ENCODE measurements at regions not wholly inside any gene's neighbourhood (a gene's known extent, or its start where the extent isn't known, plus 50 kb on each side); places are given as distances from the start of the nearest gene placed in this dataset.

GRCh38 chr4:125843947-125844346 is 529.2 kb downstream of the FAT4 start:
- no peak overlapping the region for H3K9ac ChIP-seq (ENCODE audit: low read length)
- no peak for DNase-seq (ENCODE audit: low read depth)
- no peaks in the 10 kb centered on the region for H3K4me1 ChIP-seq (ENCODE audit: insufficient read depth, low read length)
- no peak overlapping the region for H3K4me2 ChIP-seq (ENCODE audit: low read length)
- no peak overlapping the region for H3K4me3 ChIP-seq (ENCODE audit: insufficient read depth, low read depth, low read length)
- Mint-ChIP-seq H3K4me3 (ENCODE audit: unreplicated experiment) (no peak overlapping the region), H3K9me3 (ENCODE audit: unreplicated experiment) (no peaks in the 10 kb centered on the region), H3K27ac (ENCODE audit: unreplicated experiment) (no peak overlapping the region), H3K36me3 (ENCODE audit: low read depth, unreplicated experiment) (no peaks in the 10 kb centered on the region), H3K4me1 (ENCODE audit: low read depth, unreplicated experiment) (no peaks in the 10 kb centered on the region), H3K27me3 (ENCODE audit: low read depth, unreplicated experiment) (no peaks in the 10 kb centered on the region)
- no peaks in the 10 kb centered on the region for H3K36me3 ChIP-seq (ENCODE audit: insufficient read depth, low read length)
- FAIRE-seq = no peak
- H3K79me2 ChIP-seq (ENCODE audit: insufficient read depth, low read length) = no peaks in the 10 kb centered on the region
- H4K20me1 ChIP-seq (ENCODE audit: insufficient read depth, low read length) = no peaks in the 10 kb centered on the region
- H3K9me3 ChIP-seq (ENCODE audit: insufficient read depth, low read depth, low read length) = no peaks in the 10 kb centered on the region
- no peak overlapping the region for H3K27ac ChIP-seq (ENCODE audit: low read depth, low read length)
- TF ChIP-seq EZH2 (IDR thresholded peaks at IDR 0.05; ENCODE audit: insufficient read depth, low read length) = no peak
- H3K27me3 ChIP-seq (ENCODE audit: insufficient read depth, low read length) = no peaks in the 10 kb centered on the region
- no peak overlapping the region for H2AFZ ChIP-seq (ENCODE audit: low read depth, low read length)

GRCh38 chr4:125847518-125847917 is 532.8 kb downstream of the FAT4 start:
- Histone ChIP-seq H3K9ac (ENCODE audit: low read length) (no peak overlapping the region), H3K4me1 (ENCODE audit: insufficient read depth, low read length) (no peaks in the 10 kb centered on the region), H3K27me3 (ENCODE audit: insufficient read depth, low read length) (no peaks in the 10 kb centered on the region), H3K36me3 (ENCODE audit: insufficient read depth, low read length) (no peaks in the 10 kb centered on the region), H2AFZ (ENCODE audit: low read depth, low read length) (no peak overlapping the region), H3K9me3 (ENCODE audit: insufficient read depth, low read depth, low read length) (no peaks in the 10 kb centered on the region), H3K27ac (ENCODE audit: low read depth, low read length) (no peak overlapping the region), H3K4me3 (ENCODE audit: insufficient read depth, low read depth, low read length) (no peak overlapping the region), H3K79me2 (ENCODE audit: insufficient read depth, low read length) (no peaks in the 10 kb centered on the region), H4K20me1 (ENCODE audit: insufficient read depth, low read length) (no peaks in the 10 kb centered on the region), H3K4me2 (ENCODE audit: low read length) (no peak overlapping the region)
- no peaks in the 10 kb centered on the region for H3K9me3 Mint-ChIP-seq (ENCODE audit: unreplicated experiment)
- FAIRE-seq (no peak), DNase-seq (ENCODE audit: low read depth) (no peak)
- no peaks in the 10 kb centered on the region for H3K27me3 Mint-ChIP-seq (ENCODE audit: low read depth, unreplicated experiment)
- H3K36me3 Mint-ChIP-seq (ENCODE audit: low read depth, unreplicated experiment) = no peaks in the 10 kb centered on the region
- H3K4me1 Mint-ChIP-seq (ENCODE audit: low read depth, unreplicated experiment) = peaks cover 5% of the 10 kb centered on the region
- TF ChIP-seq EZH2 (IDR thresholded peaks at IDR 0.05; ENCODE audit: insufficient read depth, low read length) = no peak
- TF ChIP-seq CTCF (IDR thresholded peaks at IDR 0.05; ENCODE audit: insufficient read depth, low read depth, low read length) = no peak
- H3K27ac Mint-ChIP-seq (ENCODE audit: unreplicated experiment) = no peak overlapping the region
- no peak overlapping the region for H3K4me3 Mint-ChIP-seq (ENCODE audit: unreplicated experiment)

GRCh38 chr4:125849869-125850268 is 535.1 kb downstream of the FAT4 start:
- Mint-ChIP-seq H3K4me1 (ENCODE audit: low read depth, unreplicated experiment) (peaks cover 5% of the 10 kb centered on the region), H3K9me3 (ENCODE audit: unreplicated experiment) (no peaks in the 10 kb centered on the region), H3K27ac (ENCODE audit: unreplicated experiment) (peak overlapping the region; percentile 60), H3K36me3 (ENCODE audit: low read depth, unreplicated experiment) (no peaks in the 10 kb centered on the region), H3K4me3 (ENCODE audit: unreplicated experiment) (no peak overlapping the region), H3K27me3 (ENCODE audit: low read depth, unreplicated experiment) (no peaks in the 10 kb centered on the region)
- Histone ChIP-seq H4K20me1 (ENCODE audit: insufficient read depth, low read length) (no peaks in the 10 kb centered on the region), H3K4me1 (ENCODE audit: insufficient read depth, low read length) (no peaks in the 10 kb centered on the region), H3K27me3 (ENCODE audit: insufficient read depth, low read length) (no peaks in the 10 kb centered on the region), H3K27ac (ENCODE audit: low read depth, low read length) (no peak overlapping the region), H3K4me3 (ENCODE audit: insufficient read depth, low read depth, low read length) (no peak overlapping the region), H3K79me2 (ENCODE audit: insufficient read depth, low read length) (no peaks in the 10 kb centered on the region), H3K36me3 (ENCODE audit: insufficient read depth, low read length) (no peaks in the 10 kb centered on the region), H3K9me3 (ENCODE audit: insufficient read depth, low read depth, low read length) (no peaks in the 10 kb centered on the region), H2AFZ (ENCODE audit: low read depth, low read length) (no peak overlapping the region), H3K9ac (ENCODE audit: low read length) (no peak overlapping the region), H3K4me2 (ENCODE audit: low read length) (no peak overlapping the region)
- peak; percentile 84 for FAIRE-seq
- TF ChIP-seq CTCF (IDR thresholded peaks at IDR 0.05; ENCODE audit: insufficient read depth, low read depth, low read length) (no peak), EZH2 (IDR thresholded peaks at IDR 0.05; ENCODE audit: insufficient read depth, low read length) (no peak)
- DNase-seq (ENCODE audit: low read depth) = peak; percentile 84
